A549 (cell line): ENCODE measurements at regions not wholly inside any gene's neighbourhood (a gene's known extent, or its start where the extent isn't known, plus 50 kb on each side); places are given as distances from the start of the nearest gene placed in this dataset.

Source experiments
- ATAC-seq, 2 experiments: fragments of 200-7000 bp in 1 of 2; fragments of >200 bp in 1 of 2; cut with Nextera tagmentation in 1 of 2; cut with Tn5 transposase in 1 of 2; 3 replicates each; pipeline versions ENCODE4 v1.8.0 to v1.9.1; 2018 to 2020; ENCODE audit warnings: mild to moderate bottlenecking in 1 of 2, moderate library complexity in 1 of 2
- CTCF ChIA-PET: fragments of 300-600 bp; sonication (Branson Sonifier 250); formaldehyde crosslinking; extraction: SDS; loops from one replicate; lab custom pipeline; 2021; ENCODE audit warnings: antibody characterized with exemption, inconsistent platforms; lab: Yijun Ruan, JAX
- POLR2A ChIA-PET: fragments of 350-600 bp; formaldehyde crosslinking; extraction: SDS; loops from one replicate; lab custom pipeline; 2021; ENCODE audit warnings: antibody characterized with exemption, inconsistent platforms; lab: Yijun Ruan, JAX
- DNase-seq, 2 experiments: peaks; one replicate each; pipeline versions ENCODE4 v3.0.0 to v3.0.0-alpha.2; 2011 to 2016; ENCODE audit warnings: low read depth in 1 of 2, low spot score in 1 of 2
- FAIRE-seq: peaks from 2 replicates; lab custom pipeline; 2011; peaks lifted over from hg19 to GRCh38; lab: Jason Lieb, UNC
- H3K27ac ChIP-seq, 2 experiments: fragments of >200 bp; sonication (Bioruptor Twin); formaldehyde crosslinking; 3 replicates each; pipeline ENCODE4 v1.5.1; 2016 to 2017
- H3K4me1 ChIP-seq: fragments of >200 bp; sonication (Bioruptor Twin); formaldehyde crosslinking; 3 replicates; pipeline ENCODE4 v1.6.1; 2016
- H3K4me2 ChIP-seq: fragments of >200 bp; sonication (Bioruptor Twin); formaldehyde crosslinking; 3 replicates; pipeline ENCODE4 v1.6.1; 2016
- H3K4me3 ChIP-seq: fragments of >200 bp; sonication (Bioruptor Twin); formaldehyde crosslinking; 3 replicates; pipeline ENCODE4 v1.5.1; 2016
- H3K9me3 ChIP-seq: fragments of >200 bp; sonication (Bioruptor Twin); formaldehyde crosslinking; 3 replicates; pipeline ENCODE4 v1.6.1; 2016
- BCL3 ChIP-seq: fragments of >200 bp; sonication (Bioruptor Twin); formaldehyde crosslinking; IDR thresholded peaks from 3 replicates; pipeline ENCODE4 v1.6.1; 2016
- CBX2 ChIP-seq: fragments of 200-600 bp; sonication (generic); IDR thresholded peaks from 2 replicates; pipeline ENCODE4 v1.6.1; 2016; ENCODE audit warnings: low read depth, mild to moderate bottlenecking, borderline replicate concordance
- CBX8 ChIP-seq: fragments of 200-600 bp; sonication (generic); IDR thresholded peaks from 2 replicates; pipeline ENCODE4 v1.6.1; 2016
- CHD2 ChIP-seq: fragments of 150-350 bp; IDR thresholded peaks from 2 replicates; pipeline ENCODE4 v1.6.1; 2014; ENCODE audit warnings: low read length; ENCODE audit not compliant: partially characterized antibody
- CTCF ChIP-seq: fragments of >200 bp; sonication (Bioruptor Twin); formaldehyde crosslinking; IDR thresholded peaks from 3 replicates; pipeline ENCODE4 v1.5.1; 2016
- EHF ChIP-seq: fragments of 250-450 bp; sonication (Bioruptor Pico); IDR thresholded peaks from 2 replicates; pipeline ENCODE4 v1.5.0; 2020; ENCODE audit warnings: mild to moderate bottlenecking
- EP300 ChIP-seq, 2 experiments: fragments of >200 bp; sonication (Bioruptor Twin); formaldehyde crosslinking; IDR thresholded peaks; 2 replicates in 1 of 2; 3 replicates in 1 of 2; pipeline ENCODE4 v1.6.1; 2016 to 2017
- FOSB ChIP-seq: fragments of 250-450 bp; sonication (Bioruptor Pico); IDR thresholded peaks from 2 replicates; pipeline ENCODE4 v1.5.0; 2020; ENCODE audit warnings: mild to moderate bottlenecking, moderate library complexity
- FOXS1 ChIP-seq: fragments of 250-450 bp; sonication (Bioruptor Pico); IDR thresholded peaks from 2 replicates; pipeline ENCODE4 v1.5.0; 2020; ENCODE audit warnings: mild to moderate bottlenecking, moderate library complexity
- GATA3 ChIP-seq: IDR thresholded peaks from 2 replicates; pipeline ENCODE4 v1.6.1; 2012; ENCODE audit warnings: borderline replicate concordance
- HDAC2 ChIP-seq: fragments of 200-600 bp; sonication (generic); IDR thresholded peaks from 2 replicates; pipeline ENCODE4 v1.6.1; 2016
- HEYL ChIP-seq: fragments of 250-450 bp; sonication (Bioruptor Pico); IDR thresholded peaks from 2 replicates; pipeline ENCODE4 v1.8.0; 2021; ENCODE audit warnings: mild to moderate bottlenecking, moderate library complexity
- HOXB13 ChIP-seq: fragments of 250-450 bp; sonication (Bioruptor Pico); IDR thresholded peaks from 2 replicates; pipeline ENCODE4 v1.5.0; 2020; ENCODE audit warnings: low read depth, mild to moderate bottlenecking, moderate library complexity
- HOXB5 ChIP-seq: fragments of 250-450 bp; sonication (Bioruptor Pico); IDR thresholded peaks from 2 replicates; pipeline ENCODE4 v1.5.0; 2020; ENCODE audit warnings: mild to moderate bottlenecking, moderate library complexity
- JUN ChIP-seq, 2 experiments: fragments of >200 bp; sonication (Bioruptor Twin); formaldehyde crosslinking; IDR thresholded peaks; 2 replicates in 1 of 2; 3 replicates in 1 of 2; pipeline ENCODE4 v1.6.1; 2016 to 2017
- KDM5A ChIP-seq: fragments of 200-600 bp; sonication (generic); IDR thresholded peaks from 2 replicates; pipeline ENCODE4 v1.6.1; 2016; ENCODE audit warnings: antibody characterized with exemption, mild to moderate bottlenecking
- PBX3 ChIP-seq: IDR thresholded peaks from 2 replicates; pipeline ENCODE4 v1.6.1; 2012
- PHF8 ChIP-seq: fragments of 200-600 bp; sonication (generic); IDR thresholded peaks from 2 replicates; pipeline ENCODE4 v1.6.1; 2016; ENCODE audit warnings: low read depth, mild to moderate bottlenecking, antibody characterized with exemption, moderate library complexity, borderline replicate concordance
- REST ChIP-seq: fragments of 200-600 bp; sonication (generic); IDR thresholded peaks from 2 replicates; pipeline ENCODE4 v1.6.1; 2016; ENCODE audit warnings: antibody characterized with exemption, mild to moderate bottlenecking, moderate library complexity
- RFX5 ChIP-seq: fragments of 450-650 bp; IDR thresholded peaks from 2 replicates; pipeline ENCODE4 v1.7.1; 2014; ENCODE audit warnings: antibody characterized with exemption, mild to moderate bottlenecking, moderate library complexity
- RNF2 ChIP-seq: fragments of 200-600 bp; sonication (generic); IDR thresholded peaks from 2 replicates; pipeline ENCODE4 v1.6.1; 2016; ENCODE audit warnings: low read depth, mild to moderate bottlenecking, antibody characterized with exemption, moderate library complexity, borderline replicate concordance
- SMC3 ChIP-seq: fragments of >200 bp; sonication (Bioruptor Twin); formaldehyde crosslinking; IDR thresholded peaks from 3 replicates; pipeline ENCODE4 v1.6.1; 2018; ENCODE audit warnings: inconsistent platforms
- SREBF2 ChIP-seq: fragments of 450-650 bp; IDR thresholded peaks from 2 replicates; pipeline ENCODE4 v1.6.1; 2014; ENCODE audit warnings: mild to moderate bottlenecking, moderate library complexity
- TP53 ChIP-seq: fragments of 250-450 bp; sonication (Bioruptor Pico); IDR thresholded peaks from 2 replicates; pipeline ENCODE4 v1.5.0; 2021; ENCODE audit warnings: mild to moderate bottlenecking, moderate library complexity
- USF2 ChIP-seq: fragments of 450-650 bp; IDR thresholded peaks from 2 replicates; pipeline ENCODE4 v1.6.1; 2014; ENCODE audit warnings: antibody characterized with exemption
- ZC3H11A ChIP-seq: fragments of 450-650 bp; IDR thresholded peaks from 2 replicates; pipeline ENCODE4 v1.6.1; 2014; ENCODE audit warnings: antibody characterized with exemption, mild to moderate bottlenecking
- WGBS: methylation state at CpG from one replicate; pipeline ENCODE4 v1.1.6; 2017; ENCODE audit errors: missing lambda C conversion rate; 5-methylcytosine and 5-hydroxymethylcytosine counted together
- TF ChIP-seq, protein P1 (sequence below): fragments of 250-450 bp; sonication (Bioruptor Pico); IDR thresholded peaks from 2 replicates; pipeline ENCODE4 v1.5.0; 2020; ENCODE audit warnings: low read depth, mild to moderate bottlenecking, moderate library complexity
- TF ChIP-seq, protein P2 (sequence below): IDR thresholded peaks from 2 replicates; pipeline ENCODE4 v1.6.1; 2012; ENCODE audit warnings: low read depth, borderline replicate concordance

DNA sequence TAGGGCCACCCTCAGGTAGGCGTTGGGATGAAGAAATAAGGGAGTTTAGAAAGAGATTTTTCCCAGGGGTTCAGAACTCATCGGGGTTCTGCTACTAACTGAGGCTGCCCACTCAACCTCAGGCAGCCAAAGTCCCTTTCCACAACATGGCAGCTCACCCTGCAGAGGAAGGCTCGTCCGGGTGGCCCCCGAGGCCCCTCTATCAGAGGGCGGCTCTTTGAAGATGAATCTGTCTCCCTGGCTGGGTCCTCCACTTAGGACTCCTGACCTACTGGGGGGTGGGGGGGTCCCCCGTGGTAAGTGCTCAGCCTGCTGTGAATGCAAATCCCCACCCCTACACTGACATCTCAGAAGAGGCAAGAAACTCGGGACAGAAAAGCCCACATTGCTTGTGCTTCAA, 182.9 kb downstream of the SOD2 start:
- Histone ChIP-seq H3K27ac (no peak overlapping the region), H3K4me2 (no peak overlapping the region), H3K4me1 (no peaks in the 10 kb centered on the region), H3K9me3 (no peaks in the 10 kb centered on the region), H3K4me3 (no peak overlapping the region)
- no peak for DNase-seq
- POLR2A ChIA-PET = no interaction called here
- ATAC-seq = no peak
- WGBS = 39% methylated on average over 5 of the region's 8 CpGs
- TF ChIP-seq SREBF2 = no peak
- TF ChIP-seq FOXS1 (CRISPR knock-in tag) = no peak
- TF ChIP-seq REST = no peak
- CTCF ChIA-PET = no interaction called here
- no peak for FAIRE-seq

DNA sequence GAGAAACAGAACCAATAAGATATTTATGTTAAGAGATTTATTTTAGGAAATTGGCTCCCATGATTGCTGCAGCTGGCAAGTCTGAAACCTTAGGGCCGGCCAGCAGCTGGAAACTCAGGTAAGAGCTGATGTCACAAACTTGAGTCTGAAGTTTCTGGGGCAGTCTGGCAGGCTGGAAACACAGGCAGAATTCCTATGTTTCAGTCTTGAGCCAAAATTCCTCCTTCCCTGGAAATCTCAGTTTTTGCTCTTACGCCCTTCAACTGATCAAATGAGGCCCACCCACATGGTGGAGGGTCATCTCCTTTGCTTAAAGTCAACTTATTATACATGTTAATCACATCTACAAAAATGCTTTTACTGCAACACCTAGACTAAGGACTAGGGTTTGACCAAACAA, 184.1 kb downstream of the SOD2 start:
- no peak overlapping the region for H3K4me3 ChIP-seq
- no peak overlapping the region for H3K27ac ChIP-seq
- ATAC-seq = no peak
- no peaks in the 10 kb centered on the region for H3K4me1 ChIP-seq
- CTCF ChIA-PET = no interaction called here
- H3K9me3 ChIP-seq = no peaks in the 10 kb centered on the region
- POLR2A ChIA-PET = no interaction called here
- TF ChIP-seq PHF8 (no peak), HOXB5 (CRISPR knock-in tag) (no peak), PBX3 (no peak), ZC3H11A (no peak), HDAC2 (no peak), CHD2 (no peak), KDM5A (no peak), BCL3 (no peak), EHF (CRISPR knock-in tag) (no peak), TP53 (CRISPR knock-in tag) (no peak), JUN (IDR thresholded peaks at IDR 0.05) (no peak), CBX2 (no peak), SMC3 (no peak), RNF2 (no peak), CBX8 (no peak)
- TF ChIP-seq, protein P1, sequence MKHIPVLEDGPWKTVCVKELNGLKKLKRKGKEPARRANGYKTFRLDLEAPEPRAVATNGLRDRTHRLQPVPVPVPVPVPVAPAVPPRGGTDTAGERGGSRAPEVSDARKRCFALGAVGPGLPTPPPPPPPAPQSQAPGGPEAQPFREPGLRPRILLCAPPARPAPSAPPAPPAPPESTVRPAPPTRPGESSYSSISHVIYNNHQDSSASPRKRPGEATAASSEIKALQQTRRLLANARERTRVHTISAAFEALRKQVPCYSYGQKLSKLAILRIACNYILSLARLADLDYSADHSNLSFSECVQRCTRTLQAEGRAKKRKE (CRISPR knock-in tag) = no peak
- no peak overlapping the region for H3K4me2 ChIP-seq
- DNase-seq = no peak
- 19% methylated on average over 2 of the region's 2 CpGs for WGBS
- no peak for FAIRE-seq

- no peak overlapping the region for H3K4me3 ChIP-seq
- POLR2A ChIA-PET = no interaction called here
- no peaks in the 10 kb centered on the region for H3K4me1 ChIP-seq
- FAIRE-seq = no peak
- 29% methylated on average over 4 of the region's 4 CpGs for WGBS
- CTCF ChIA-PET = no interaction called here
- no peaks in the 10 kb centered on the region for H3K9me3 ChIP-seq
- H3K4me2 ChIP-seq = no peak overlapping the region
- no peak overlapping the region for H3K27ac ChIP-seq
- ATAC-seq = no peak
- DNase-seq = no peak
- TF ChIP-seq HOXB13 = no peak
- TF ChIP-seq HEYL (CRISPR knock-in tag) = no peak
- no peak for TF ChIP-seq EP300 (IDR thresholded peaks at IDR 0.05)
- no peak for TF ChIP-seq USF2
- TF ChIP-seq, protein P2, sequence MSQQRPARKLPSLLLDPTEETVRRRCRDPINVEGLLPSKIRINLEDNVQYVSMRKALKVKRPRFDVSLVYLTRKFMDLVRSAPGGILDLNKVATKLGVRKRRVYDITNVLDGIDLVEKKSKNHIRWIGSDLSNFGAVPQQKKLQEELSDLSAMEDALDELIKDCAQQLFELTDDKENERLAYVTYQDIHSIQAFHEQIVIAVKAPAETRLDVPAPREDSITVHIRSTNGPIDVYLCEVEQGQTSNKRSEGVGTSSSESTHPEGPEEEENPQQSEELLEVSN = no peak
- TF ChIP-seq CTCF = no peak
- TF ChIP-seq RFX5 = no peak
- no peak for TF ChIP-seq FOSB
- TF ChIP-seq GATA3 = no peak
- no peak for TF ChIP-seq SMC3
- TF ChIP-seq FOXS1 (CRISPR knock-in tag) = no peak
Measured at GRCh38 chr6:159506048-159506447, 187.0 kb downstream of the SOD2 start.
